ENCODE measurements at regions not wholly inside any gene's neighbourhood (a gene's known extent, or its start where the extent isn't known, plus 50 kb on each side); places are given as distances from the start of the nearest gene placed in this dataset.

DNA sequence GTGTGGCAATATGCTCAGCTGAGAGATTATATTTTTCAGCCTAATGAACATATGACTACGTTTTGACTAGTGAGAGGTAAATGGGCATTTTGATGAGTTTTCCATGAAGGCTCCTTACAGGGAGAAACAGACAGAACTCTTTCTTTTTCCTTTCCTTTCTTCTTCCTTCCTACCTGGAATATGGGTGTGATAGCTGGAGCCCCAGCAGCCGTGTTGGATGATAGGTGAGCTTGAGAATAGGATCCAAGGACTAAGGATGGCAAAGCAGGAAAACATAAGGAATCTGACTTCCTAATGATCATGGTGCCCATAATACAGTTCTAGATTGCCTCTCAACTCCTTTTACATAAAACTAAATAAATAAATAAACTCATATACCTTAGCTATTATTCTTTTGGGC lies 124.0 kb downstream of the MAIP1 start:
- TF ChIP-seq, protein P1, sequence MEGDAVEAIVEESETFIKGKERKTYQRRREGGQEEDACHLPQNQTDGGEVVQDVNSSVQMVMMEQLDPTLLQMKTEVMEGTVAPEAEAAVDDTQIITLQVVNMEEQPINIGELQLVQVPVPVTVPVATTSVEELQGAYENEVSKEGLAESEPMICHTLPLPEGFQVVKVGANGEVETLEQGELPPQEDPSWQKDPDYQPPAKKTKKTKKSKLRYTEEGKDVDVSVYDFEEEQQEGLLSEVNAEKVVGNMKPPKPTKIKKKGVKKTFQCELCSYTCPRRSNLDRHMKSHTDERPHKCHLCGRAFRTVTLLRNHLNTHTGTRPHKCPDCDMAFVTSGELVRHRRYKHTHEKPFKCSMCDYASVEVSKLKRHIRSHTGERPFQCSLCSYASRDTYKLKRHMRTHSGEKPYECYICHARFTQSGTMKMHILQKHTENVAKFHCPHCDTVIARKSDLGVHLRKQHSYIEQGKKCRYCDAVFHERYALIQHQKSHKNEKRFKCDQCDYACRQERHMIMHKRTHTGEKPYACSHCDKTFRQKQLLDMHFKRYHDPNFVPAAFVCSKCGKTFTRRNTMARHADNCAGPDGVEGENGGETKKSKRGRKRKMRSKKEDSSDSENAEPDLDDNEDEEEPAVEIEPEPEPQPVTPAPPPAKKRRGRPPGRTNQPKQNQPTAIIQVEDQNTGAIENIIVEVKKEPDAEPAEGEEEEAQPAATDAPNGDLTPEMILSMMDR (IDR thresholded peaks at IDR 0.05 in 8 of 11, conservative IDR thresholded peaks at IDR 0.05 in 3 of 11) = no peak
- no peak for TF ChIP-seq POLR2AphosphoS5 (IDR thresholded peaks at IDR 0.05)

All from spleen (tissue), 7 donors.